Skeletal muscle cell (primary cell): ENCODE measurements at regions not wholly inside any gene's neighbourhood (a gene's known extent, or its start where the extent isn't known, plus 50 kb on each side); places are given as distances from the start of the nearest gene placed in this dataset.
A peak's percentile ranks its signal among the peaks of the same experiment; 100 is the strongest.
"Not testable (repeated sequence)": the region's sequence is repeated elsewhere in the genome, so short reads cannot be mapped to it uniquely, and the experiment has no call there.

Experiments
- DNase-seq: peaks from one replicate; pipeline ENCODE4 v3.0.0-alpha.2; 2010; ENCODE audit warnings: low read depth
- H3K4me3 ChIP-seq: 2 replicates; pipeline ENCODE4 v1.5.1; 2011; ENCODE audit warnings: low read depth, mild to moderate bottlenecking, control low read depth, low read length, moderate library complexity

GRCh38 chrX:121781991-121782390, 734.6 kb downstream of the GLUD2 start:
- H3K4me3 ChIP-seq: no peak overlapping the region
- DNase-seq: no peak

GRCh38 chrX:121782544-121782943, 735.1 kb downstream of the GLUD2 start:
- H3K4me3 ChIP-seq: no peak overlapping the region
- no peak for DNase-seq

- DNase-seq: no peak
- H3K4me3 ChIP-seq: no peak overlapping the region
These were observed 735.6 kb downstream of the GLUD2 start for GRCh38 chrX:121782976-121783375.

- H3K4me3 ChIP-seq: no peak overlapping the region
- no peak for DNase-seq
These were observed 755.5 kb downstream of the GLUD2 start for GRCh38 chrX:121802881-121803412.

GRCh38 chrX:121823406-121823805, 776.0 kb downstream of the GLUD2 start:
- no peak overlapping the region for H3K4me3 ChIP-seq
- DNase-seq: no peak

- DNase-seq: no peak
- no peak overlapping the region for H3K4me3 ChIP-seq
These were observed 784.2 kb downstream of the GLUD2 start for GRCh38 chrX:121831601-121832000.

- no peak overlapping the region for H3K4me3 ChIP-seq
- DNase-seq: no peak
These were observed 785.0 kb downstream of the GLUD2 start for GRCh38 chrX:121832446-121832845.

GRCh38 chrX:121836000-121836399, 788.6 kb downstream of the GLUD2 start:
- no peak for DNase-seq

GRCh38 chrX:121851033-121851432, 803.6 kb downstream of the GLUD2 start:
- no peak overlapping the region for H3K4me3 ChIP-seq
- peak; percentile 38 for DNase-seq

More at GRCh38 chrX:121836000-121836399, 788.6 kb downstream of the GLUD2 start:
- H3K4me3 ChIP-seq: no peak overlapping the region

- DNase-seq: no peak
- H3K4me3 ChIP-seq: no peak overlapping the region
These were observed 806.6 kb downstream of the GLUD2 start for GRCh38 chrX:121853762-121854613.

- no peak for DNase-seq
- no peak overlapping the region for H3K4me3 ChIP-seq
These were observed 807.2 kb downstream of the GLUD2 start for GRCh38 chrX:121854614-121854911.

- no peak for DNase-seq
- H3K4me3 ChIP-seq: no peak overlapping the region
These were observed 811.6 kb downstream of the GLUD2 start for GRCh38 chrX:121858867-121859647.

GRCh38 chrX:121863976-121864375, 816.6 kb downstream of the GLUD2 start:
- no peak for DNase-seq
- H3K4me3 ChIP-seq: no peak overlapping the region

- H3K4me3 ChIP-seq: no peak overlapping the region
- no peak for DNase-seq
These were observed 817.2 kb downstream of the GLUD2 start for GRCh38 chrX:121864561-121864960.

GRCh38 chrX:121869876-121870477, 822.6 kb downstream of the GLUD2 start:
- DNase-seq: no peak
- H3K4me3 ChIP-seq: no peak overlapping the region

- DNase-seq: no peak
- H3K4me3 ChIP-seq: no peak overlapping the region
These were observed 823.7 kb downstream of the GLUD2 start for GRCh38 chrX:121871122-121871521.

- DNase-seq: no peak
These were observed 828.9 kb downstream of the GLUD2 start for GRCh38 chrX:121876305-121876704.

GRCh38 chrX:121877337-121877736, 829.9 kb downstream of the GLUD2 start:
- H3K4me3 ChIP-seq, DNase-seq: not testable (repeated sequence)

More at GRCh38 chrX:121876305-121876704, 828.9 kb downstream of the GLUD2 start:
- H3K4me3 ChIP-seq: no peak overlapping the region

GRCh38 chrX:121886557-121886956, 839.1 kb downstream of the GLUD2 start:
- H3K4me3 ChIP-seq: no peak overlapping the region
- DNase-seq: no peak

GRCh38 chrX:121894756-121895155, 847.3 kb downstream of the GLUD2 start:
- DNase-seq: no peak
- H3K4me3 ChIP-seq: no peak overlapping the region
